ENCODE measurements at regions not wholly inside any gene's neighbourhood (a gene's known extent, or its start where the extent isn't known, plus 50 kb on each side); places are given as distances from the start of the nearest gene placed in this dataset.

DNA sequence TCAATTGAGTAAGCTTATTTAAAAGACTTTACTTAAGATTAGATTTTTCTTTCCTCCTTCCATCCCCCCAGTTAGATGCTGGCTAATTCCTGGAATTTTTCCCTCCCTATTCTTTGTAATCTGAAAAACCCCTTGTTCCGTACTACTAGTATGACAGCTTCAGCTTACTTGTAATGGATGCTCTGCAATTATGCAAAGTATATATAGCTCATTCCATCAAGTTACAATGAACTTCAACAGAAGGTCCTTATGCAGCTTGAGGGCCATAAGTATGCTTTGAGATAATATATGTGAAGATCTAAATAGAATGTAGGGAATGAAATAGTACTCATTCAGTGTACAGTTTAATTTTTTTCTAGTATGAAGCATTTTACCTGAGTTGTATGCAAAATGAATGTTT is 398.3 kb upstream of the NAALADL2 start:
- H3K27ac ChIP-seq (ENCODE audit: low read length), result no peak overlapping the region
- intact Hi-C loops (cut with micrococcal nuclease; ENCODE audit: unreplicated experiment), result no loop called here
- H3K36me3 ChIP-seq (ENCODE audit: control insufficient read depth, insufficient read depth, low read length), result no peaks in the 10 kb centered on the region
- POLR2A ChIA-PET, result no interaction called here
- no peak for DNase-seq (ENCODE audit: low read depth, low spot score)
- no peaks in the 10 kb centered on the region for H3K9me3 ChIP-seq (ENCODE audit: control insufficient read depth, insufficient read depth, low read depth, low read length)
- TF ChIP-seq REST (IDR thresholded peaks at IDR 0.05; ENCODE audit: insufficient read depth in 1 of 2, low read depth in 2 of 2, low read length in 1 of 2), result no peak
- no peak overlapping the region for H3K4me3 ChIP-seq (ENCODE audit: low read depth in 2 of 2, low read length in 2 of 2)
- CTCF ChIA-PET, result no interaction called here
- in situ Hi-C loops (cut with HindIII; ENCODE audit: low pct_unique_long_range_greater_than_20kb, low sequenced_read_pairs), result no loop called here
- BruUV-seq (replicated peaks), result no TSS peak
- H3K27me3 ChIP-seq (ENCODE audit: control insufficient read depth, insufficient read depth, low read length), result no peaks in the 10 kb centered on the region
- no peak for ATAC-seq
- H3K4me1 ChIP-seq (ENCODE audit: control insufficient read depth, insufficient read depth, low read length), result no peaks in the 10 kb centered on the region

DNA sequence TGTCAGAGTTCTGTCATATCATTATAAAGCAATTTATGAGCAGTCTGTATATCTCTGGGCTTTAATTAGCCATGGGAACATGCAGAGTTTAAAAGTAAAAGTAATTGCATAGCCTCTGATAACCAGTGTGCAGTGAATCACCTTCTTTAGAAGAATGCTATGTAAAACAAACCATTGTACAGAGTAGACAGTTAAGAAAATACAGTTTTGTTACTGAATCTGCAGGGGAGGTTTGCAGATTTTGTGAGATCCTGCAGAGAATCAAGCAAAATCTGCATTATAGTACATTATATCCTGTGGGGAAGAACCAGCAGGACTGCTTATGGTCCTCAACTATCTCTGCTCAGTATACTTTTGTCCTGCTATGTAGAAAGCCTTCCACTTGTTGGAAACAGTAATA is 396.2 kb upstream of the NAALADL2 start:
- no peaks in the 10 kb centered on the region for H3K27me3 ChIP-seq (ENCODE audit: control insufficient read depth, insufficient read depth, low read length)
- H3K9me3 ChIP-seq (ENCODE audit: control insufficient read depth, insufficient read depth, low read depth, low read length), result no peaks in the 10 kb centered on the region
- no TSS peak for BruUV-seq (replicated peaks)
- POLR2A ChIA-PET, result no interaction called here
- H3K4me1 ChIP-seq (ENCODE audit: control insufficient read depth, insufficient read depth, low read length), result no peaks in the 10 kb centered on the region
- ATAC-seq (no peak), DNase-seq (ENCODE audit: low read depth, low spot score) (no peak)
- TF ChIP-seq REST (IDR thresholded peaks at IDR 0.05; ENCODE audit: insufficient read depth in 1 of 2, low read depth in 2 of 2, low read length in 1 of 2), result no peak
- no peak for TF ChIP-seq SIN3A (IDR thresholded peaks at IDR 0.05; ENCODE audit: borderline replicate concordance, insufficient read depth, low read depth, low read length)
- TF ChIP-seq POLR2AphosphoS5 (IDR thresholded peaks at IDR 0.05; ENCODE audit: low read depth, low read length), result no peak
- TF ChIP-seq, protein P1, sequence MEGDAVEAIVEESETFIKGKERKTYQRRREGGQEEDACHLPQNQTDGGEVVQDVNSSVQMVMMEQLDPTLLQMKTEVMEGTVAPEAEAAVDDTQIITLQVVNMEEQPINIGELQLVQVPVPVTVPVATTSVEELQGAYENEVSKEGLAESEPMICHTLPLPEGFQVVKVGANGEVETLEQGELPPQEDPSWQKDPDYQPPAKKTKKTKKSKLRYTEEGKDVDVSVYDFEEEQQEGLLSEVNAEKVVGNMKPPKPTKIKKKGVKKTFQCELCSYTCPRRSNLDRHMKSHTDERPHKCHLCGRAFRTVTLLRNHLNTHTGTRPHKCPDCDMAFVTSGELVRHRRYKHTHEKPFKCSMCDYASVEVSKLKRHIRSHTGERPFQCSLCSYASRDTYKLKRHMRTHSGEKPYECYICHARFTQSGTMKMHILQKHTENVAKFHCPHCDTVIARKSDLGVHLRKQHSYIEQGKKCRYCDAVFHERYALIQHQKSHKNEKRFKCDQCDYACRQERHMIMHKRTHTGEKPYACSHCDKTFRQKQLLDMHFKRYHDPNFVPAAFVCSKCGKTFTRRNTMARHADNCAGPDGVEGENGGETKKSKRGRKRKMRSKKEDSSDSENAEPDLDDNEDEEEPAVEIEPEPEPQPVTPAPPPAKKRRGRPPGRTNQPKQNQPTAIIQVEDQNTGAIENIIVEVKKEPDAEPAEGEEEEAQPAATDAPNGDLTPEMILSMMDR (IDR thresholded peaks at IDR 0.05), result no peak
- TF ChIP-seq TCF7L2 (IDR thresholded peaks at IDR 0.05; ENCODE audit: low read depth, low read length), result no peak
- H3K36me3 ChIP-seq (ENCODE audit: control insufficient read depth, insufficient read depth, low read length), result no peaks in the 10 kb centered on the region
- in situ Hi-C loops (cut with HindIII; ENCODE audit: low pct_unique_long_range_greater_than_20kb, low sequenced_read_pairs) (no loop called here), intact Hi-C loops (cut with micrococcal nuclease; ENCODE audit: unreplicated experiment) (no loop called here)
- no peak overlapping the region for H3K27ac ChIP-seq (ENCODE audit: low read length)
- H3K4me3 ChIP-seq (ENCODE audit: low read depth in 2 of 2, low read length in 2 of 2), result no peak overlapping the region
- CTCF ChIA-PET, result no interaction called here
